ENCODE measurements at regions not wholly inside any gene's neighbourhood (a gene's known extent, or its start where the extent isn't known, plus 50 kb on each side); places are given as distances from the start of the nearest gene placed in this dataset.
"Not testable (repeated sequence)": the region's sequence is repeated elsewhere in the genome, so short reads cannot be mapped to it uniquely, and the experiment has no call there.

DNA sequence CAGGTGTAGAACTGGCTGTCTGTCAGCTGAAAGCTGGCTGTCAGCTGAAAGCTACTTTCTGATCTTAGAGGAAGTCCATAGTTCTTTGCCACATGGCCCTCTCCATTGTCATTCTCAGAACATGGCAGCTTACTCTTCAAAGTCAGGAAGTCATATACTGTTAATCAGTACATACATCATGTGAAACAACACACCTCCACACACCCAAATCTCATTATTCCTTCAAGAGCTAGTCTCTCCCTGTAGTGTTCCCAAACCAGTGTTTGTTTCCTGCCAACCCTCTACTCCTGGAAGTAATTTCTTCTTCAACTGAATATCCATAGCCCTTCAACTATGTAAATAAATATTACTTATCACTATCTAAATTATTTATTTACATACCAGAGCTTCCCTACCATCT is 58.9 kb downstream of the OR5AK2 start:
- no peak for DNase-seq

DNA sequence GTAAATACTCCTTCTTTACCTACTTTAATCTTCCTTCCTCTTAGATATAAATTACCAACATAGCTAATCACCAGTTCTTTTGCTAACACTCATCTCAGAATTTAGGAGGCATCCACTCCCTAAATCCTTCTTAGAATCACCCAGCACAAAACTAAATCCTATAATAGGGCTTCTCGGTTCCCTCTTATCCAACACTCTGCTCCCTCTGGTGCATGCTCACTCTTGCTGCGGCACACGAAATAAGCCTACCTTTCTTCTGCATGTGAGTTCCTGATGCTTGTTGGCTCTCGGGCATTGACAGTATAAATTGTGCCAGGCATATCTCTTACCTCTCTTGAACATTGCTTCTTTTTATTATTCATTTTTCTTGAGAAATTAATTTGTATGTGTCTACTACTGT is 61.0 kb downstream of the OR5AK2 start:
- no peak for DNase-seq

- no peak for DNase-seq
Measured at GRCh38 chr11:57054817-57055216, 66.1 kb downstream of the OR5AK2 start.

- no peak for DNase-seq
Measured at GRCh38 chr11:57055744-57056143, 67.0 kb downstream of the OR5AK2 start.

DNA sequence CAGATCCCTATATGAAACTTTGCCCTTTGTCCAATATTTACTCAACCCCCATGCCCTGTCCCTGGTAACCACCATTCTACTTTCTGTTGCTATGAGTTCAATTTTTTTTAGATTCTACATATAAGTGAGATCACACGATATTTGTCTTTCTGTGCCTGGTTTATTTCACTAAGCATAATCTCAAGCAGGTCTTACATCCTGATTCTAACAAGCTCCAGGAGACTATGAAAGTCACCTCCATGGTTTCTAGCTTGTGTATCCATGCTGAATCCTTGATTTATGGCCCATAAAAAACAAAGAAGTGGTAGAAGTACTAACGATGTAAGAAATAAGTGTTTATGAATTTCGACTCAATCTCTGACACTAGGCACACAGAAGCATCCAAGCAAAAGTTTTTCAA is 68.0 kb downstream of the OR5AK2 start:
- DNase-seq = no peak

- no peak for DNase-seq
Measured at GRCh38 chr11:57057561-57057960, 68.8 kb downstream of the OR5AK2 start.

DNA sequence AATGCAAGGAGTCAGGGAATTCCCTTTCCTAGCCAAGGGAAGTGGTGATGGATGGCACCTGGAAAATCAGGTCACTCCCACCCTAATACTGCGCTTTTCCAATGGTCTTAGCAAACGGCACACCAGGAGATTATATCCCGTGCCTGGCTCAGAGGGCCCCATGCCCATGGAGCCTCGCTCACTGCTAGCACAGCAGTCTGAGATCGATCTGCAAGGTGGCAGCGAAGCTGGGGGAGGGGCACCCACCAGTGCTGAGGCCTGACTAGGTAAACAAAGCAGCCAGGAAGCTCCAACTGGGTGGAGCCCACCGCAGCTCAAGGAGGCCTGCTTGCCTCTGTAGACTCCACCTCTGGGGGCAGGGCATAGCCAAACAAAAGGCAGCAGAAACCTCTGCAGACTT is 74.2 kb downstream of the OR5AK2 start:
- DNase-seq = not testable (repeated sequence)

DNA sequence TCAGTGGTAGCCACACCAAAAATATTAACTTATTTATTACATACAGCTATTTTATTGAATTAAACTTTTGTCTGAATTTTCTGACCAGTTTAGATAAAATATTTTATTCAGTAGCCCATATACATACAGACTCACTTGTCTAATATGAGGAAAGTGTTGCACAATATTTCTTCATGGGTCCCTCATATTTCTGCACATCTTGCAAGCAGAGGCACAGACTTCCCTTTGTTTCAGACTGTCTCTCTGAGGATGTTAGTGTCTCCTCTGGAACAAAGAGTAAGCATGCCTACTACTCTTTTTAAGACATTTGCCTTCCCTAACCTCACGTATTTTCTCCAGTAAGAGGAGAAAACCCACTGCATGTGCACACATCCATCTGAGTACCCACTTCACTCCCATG is 81.2 kb downstream of the OR5AK2 start:
- no peak for DNase-seq

DNA sequence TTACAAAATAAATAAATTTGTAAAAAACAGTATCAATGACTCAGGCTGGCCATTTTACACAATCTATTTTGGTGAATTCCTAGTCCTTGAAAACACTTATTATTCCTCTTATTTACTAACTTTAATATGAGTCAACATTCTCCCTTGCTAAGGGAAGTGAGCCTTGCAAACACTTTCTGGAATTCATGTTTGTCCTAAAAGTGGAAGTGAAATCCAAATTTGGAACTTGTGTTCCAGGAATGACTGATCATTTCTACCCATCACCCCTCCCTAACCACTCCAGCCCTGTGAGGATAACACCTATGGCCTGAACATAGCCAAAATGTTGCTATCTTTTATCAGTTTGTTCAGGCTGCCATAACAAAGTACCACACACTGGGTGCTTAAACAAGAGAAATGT is 83.1 kb downstream of the OR5AK2 start:
- DNase-seq = no peak

- no peak for DNase-seq
Measured at GRCh38 chr11:57072640-57073039, 83.9 kb downstream of the OR5AK2 start.

DNA sequence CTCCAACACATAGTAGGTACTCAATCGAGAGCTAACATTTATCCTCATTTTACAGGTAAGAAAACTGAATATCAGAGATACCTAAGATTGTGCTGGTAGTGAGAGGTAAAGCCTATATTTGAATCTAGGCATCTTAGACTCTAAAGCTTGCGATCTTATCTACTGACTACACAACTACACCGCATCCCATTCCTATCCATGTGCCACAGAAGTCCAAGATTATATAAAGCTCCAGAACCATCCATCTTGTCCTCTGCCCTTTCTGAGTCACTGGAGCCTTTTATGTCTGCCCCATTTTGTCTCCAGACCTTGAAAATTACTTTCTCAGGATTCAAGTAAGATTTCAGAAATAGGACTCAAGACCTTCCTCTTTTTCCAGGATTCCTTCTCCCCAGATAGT is 84.4 kb downstream of the OR5AK2 start:
- DNase-seq = no peak

DNA sequence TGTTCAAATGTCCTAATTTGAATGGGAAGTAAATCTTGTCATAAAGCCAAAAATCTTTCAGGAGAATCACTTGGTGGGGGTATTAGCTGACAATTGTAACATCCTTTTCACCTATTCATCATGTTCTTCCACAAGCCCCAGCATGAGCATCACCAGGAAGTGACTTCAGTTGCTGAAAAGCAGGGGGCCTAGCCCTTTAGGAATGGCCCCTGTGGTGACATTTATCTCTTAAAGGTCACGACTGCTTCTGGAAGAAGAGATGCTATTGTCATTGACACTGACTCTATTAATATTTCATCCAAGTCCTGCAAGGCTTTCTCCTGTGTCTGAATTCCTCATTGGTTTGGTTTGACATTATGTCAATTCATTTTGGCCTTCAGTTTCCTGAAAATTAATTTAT is 92.6 kb downstream of the OR5AK2 start:
- DNase-seq = no peak

- no peak for DNase-seq
Measured at GRCh38 chr11:57082125-57082524, 93.4 kb downstream of the OR5AK2 start.

- DNase-seq = no peak
Measured at GRCh38 chr11:57083641-57084385, 95.1 kb downstream of the OR5AK2 start.

DNA sequence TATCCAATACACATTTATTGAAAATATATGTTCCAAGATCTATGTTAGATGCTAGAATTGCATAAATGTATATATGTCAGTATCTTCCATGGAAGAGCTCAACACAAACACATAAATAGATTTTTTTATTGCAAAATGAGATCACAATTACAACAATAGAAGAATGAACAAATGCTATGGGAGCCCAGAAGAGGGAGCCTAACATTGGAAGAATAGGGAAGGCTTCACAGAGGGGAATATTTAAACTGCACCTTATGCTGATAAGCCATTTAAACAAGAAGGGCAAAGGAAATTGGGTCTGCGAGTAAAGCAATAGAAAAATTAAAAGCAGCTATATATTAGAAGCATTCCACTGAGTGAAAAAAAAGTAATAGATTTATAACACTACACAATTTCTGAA is 96.1 kb upstream of the LRRC55 start:
- DNase-seq = no peak

GRCh38 chr11:57087991-57088390 is 93.8 kb upstream of the LRRC55 start:
- no peak for DNase-seq

- no peak for DNase-seq
Measured at GRCh38 chr11:57092028-57092698, 89.6 kb upstream of the LRRC55 start.

DNA sequence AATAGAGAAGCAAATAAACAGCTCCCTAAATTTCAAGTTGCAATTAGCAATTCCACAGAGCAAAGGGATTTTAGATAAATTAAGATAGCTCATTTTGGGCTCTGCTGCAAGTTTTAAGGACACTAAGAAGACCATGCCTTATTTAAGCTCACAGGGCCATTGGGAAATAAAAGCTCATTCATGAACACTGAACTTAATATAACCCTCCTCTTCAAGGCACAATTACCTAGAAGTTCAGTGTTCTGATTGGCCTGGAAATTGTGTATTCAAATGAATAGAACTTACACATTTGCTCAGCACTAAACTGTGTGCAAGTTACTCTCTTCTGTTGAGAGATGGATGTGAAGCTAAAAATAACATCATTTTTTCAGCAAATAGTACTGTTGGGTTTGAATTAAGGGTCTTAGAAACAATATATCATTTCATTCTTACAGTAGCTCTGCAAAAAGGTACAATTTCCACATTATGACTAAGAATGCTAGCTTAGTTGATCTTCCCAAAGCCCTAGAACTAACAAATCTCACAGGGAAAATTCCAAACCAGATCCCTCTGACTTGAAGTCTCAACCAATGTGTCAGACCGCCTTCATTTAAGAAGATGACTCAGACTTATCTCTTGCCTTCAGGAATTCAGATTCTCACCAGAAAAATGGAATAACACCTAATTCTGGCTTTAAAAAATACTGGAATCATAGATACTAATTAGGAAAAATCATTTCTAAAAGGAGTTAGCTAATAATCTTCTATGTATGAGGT is 87.4 kb upstream of the LRRC55 start:
- no peak for DNase-seq

GRCh38 chr11:57095417-57095816 is 86.3 kb upstream of the LRRC55 start:
- no peak for DNase-seq

DNA sequence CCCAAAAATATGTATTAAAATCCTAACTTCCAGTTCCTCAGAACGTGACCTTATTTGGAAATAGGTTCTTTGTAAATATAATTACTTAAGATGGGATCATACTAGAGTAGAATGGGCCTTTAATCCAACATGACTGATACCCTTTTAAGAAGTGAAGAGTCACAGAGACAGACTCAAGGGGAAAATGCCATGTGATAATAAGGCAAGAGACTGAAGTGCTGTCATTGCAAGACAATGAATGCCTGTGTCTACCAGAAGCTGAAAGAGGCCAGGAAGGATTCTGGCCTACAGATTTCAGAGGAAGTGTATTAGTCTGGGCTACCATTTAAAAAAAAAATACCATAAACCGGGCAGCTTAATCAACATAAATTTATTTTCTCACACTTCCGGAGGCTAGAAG is 85.9 kb upstream of the LRRC55 start:
- DNase-seq = no peak

DNA sequence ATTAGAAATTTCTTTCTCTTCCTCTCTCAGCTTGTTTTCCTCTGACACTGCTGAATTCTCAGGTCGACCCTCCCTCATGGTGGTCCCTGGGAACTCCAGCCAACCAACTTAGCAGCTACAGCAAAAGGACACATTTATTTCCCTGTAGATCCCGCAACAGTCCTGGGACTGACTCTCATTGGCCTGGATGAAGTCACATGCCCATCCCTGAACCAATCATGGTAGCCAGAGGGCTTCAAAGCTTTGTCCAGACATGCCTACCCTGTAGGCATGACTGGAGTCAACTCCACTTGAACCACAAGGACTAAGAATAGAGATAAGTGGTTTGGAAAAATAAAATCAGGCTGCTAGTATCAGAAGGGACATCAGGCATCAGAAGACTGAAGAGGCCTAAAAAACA is 84.6 kb upstream of the LRRC55 start:
- no peak for DNase-seq

- no peak for DNase-seq
Measured at GRCh38 chr11:57098191-57098590, 83.6 kb upstream of the LRRC55 start.

DNA sequence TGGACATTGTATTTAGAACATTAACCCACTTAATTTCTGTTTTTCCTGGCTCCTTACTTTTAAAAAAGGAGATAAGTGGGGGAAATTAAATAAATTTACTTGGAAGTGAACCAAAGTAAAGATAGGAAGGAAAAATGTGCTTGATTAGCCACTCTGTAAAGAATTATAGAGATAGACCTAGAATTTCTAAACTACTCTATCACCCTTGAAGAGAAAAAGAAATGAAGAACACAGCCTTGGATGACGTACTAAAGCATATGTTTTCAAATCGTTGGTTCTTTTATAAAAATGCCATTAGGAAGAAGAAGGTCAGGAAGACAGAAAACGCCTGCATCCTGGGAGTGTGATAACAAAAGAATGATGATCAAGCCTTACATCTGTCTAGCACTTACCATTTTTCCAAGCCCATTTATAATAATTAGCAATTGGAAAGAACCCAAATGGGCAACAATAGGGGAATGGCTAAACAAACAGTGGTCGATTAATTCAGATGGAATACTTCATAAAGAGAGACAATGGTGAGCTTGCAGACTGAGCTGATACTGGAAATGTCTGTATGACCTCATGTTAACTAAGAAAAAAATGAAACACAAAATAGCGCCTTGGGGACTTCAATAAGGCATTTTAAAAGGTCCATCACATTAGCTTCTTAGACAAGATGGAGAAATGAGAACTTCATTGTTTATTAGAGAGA is 81.0 kb upstream of the LRRC55 start:
- no peak for DNase-seq
